AG09319 (cell line): ENCODE measurements at regions not wholly inside any gene's neighbourhood (a gene's known extent, or its start where the extent isn't known, plus 50 kb on each side); places are given as distances from the start of the nearest gene placed in this dataset.

Experiments
- DNase-seq: peaks from one replicate; pipeline ENCODE4 v3.0.0-alpha.2; 2010; ENCODE audit warnings: low read depth; ENCODE audit errors: extremely low read depth
- TF ChIP-seq, protein P1 (sequence below): IDR thresholded peaks from 2 replicates; pipeline ENCODE4 v1.5.1; 2011; ENCODE audit warnings: low read depth, mild to moderate bottlenecking, inconsistent platforms, low read length, moderate library complexity

DNA sequence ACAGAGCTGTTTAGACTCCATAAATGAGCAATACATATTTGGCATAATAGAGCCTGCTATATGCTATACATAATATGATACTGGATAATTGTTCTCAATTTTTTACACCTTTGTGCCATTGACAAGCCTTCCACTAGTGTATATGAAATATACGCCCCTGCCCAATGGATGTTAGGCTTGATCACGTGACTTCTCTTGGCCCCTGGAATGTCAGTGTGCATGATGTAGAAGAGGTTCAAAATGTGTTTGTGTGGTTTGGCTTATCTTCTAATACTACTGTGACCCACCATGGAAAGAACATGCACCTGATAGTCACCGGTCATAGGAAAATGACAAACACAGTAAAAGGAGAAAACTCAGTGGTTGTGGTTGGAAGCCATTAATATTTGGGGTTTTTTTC, 479.4 kb downstream of the PCDH20 start:
- TF ChIP-seq, protein P1, sequence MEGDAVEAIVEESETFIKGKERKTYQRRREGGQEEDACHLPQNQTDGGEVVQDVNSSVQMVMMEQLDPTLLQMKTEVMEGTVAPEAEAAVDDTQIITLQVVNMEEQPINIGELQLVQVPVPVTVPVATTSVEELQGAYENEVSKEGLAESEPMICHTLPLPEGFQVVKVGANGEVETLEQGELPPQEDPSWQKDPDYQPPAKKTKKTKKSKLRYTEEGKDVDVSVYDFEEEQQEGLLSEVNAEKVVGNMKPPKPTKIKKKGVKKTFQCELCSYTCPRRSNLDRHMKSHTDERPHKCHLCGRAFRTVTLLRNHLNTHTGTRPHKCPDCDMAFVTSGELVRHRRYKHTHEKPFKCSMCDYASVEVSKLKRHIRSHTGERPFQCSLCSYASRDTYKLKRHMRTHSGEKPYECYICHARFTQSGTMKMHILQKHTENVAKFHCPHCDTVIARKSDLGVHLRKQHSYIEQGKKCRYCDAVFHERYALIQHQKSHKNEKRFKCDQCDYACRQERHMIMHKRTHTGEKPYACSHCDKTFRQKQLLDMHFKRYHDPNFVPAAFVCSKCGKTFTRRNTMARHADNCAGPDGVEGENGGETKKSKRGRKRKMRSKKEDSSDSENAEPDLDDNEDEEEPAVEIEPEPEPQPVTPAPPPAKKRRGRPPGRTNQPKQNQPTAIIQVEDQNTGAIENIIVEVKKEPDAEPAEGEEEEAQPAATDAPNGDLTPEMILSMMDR = no peak
- DNase-seq = no peak

DNA sequence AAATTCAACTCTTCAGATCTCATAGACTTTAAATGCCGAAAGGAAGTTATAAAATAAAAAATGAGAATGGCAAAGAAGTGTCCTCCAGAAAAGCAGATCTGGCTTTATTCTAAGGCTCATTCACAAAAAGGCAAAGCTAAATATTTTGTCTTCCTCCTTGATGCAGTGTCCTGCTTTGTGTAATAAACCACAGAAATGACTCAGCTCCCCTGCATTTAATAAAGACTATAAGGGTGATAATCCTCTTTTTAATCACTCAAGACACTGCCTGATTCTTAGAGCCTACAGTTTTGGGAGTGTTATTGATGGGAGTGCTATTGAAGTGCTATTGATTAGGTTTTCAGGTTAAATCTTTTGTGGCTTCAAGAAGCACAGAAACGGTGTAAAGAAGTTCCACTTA, 482.0 kb downstream of the PCDH20 start:
- no peak for DNase-seq
- TF ChIP-seq, protein P1 = no peak

DNA sequence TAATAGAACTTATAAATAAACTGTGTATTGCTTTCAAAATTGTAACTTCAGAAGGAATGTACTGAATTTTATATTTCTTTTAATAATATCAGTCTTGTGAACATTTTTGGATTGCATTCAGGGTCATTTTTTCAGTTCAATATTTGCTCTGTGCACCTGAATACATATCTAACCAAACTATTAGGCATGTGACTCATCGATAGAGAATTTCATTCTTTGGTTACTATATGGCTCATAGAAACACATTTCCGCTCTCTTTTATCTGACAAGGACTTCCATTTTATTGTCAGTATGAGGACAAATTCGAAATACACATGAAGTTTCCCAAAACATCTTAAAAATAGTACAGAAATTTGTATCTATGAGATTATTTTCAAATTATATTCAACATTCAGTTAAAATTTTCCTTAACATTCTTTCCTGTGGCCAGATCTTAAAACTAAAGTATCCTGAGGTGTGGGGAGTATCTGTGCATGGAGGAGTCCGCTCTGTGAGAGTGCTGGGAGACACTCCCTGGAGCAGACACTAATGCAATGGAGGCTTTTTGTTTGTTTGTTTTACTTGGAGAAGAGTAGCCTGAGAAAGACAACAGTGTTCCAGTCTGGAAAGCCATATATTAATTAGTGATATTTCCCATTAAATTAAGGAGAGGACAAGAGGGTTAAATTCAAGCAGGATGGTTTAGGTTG, 483.6 kb downstream of the PCDH20 start:
- TF ChIP-seq, protein P1 = no peak

DNA sequence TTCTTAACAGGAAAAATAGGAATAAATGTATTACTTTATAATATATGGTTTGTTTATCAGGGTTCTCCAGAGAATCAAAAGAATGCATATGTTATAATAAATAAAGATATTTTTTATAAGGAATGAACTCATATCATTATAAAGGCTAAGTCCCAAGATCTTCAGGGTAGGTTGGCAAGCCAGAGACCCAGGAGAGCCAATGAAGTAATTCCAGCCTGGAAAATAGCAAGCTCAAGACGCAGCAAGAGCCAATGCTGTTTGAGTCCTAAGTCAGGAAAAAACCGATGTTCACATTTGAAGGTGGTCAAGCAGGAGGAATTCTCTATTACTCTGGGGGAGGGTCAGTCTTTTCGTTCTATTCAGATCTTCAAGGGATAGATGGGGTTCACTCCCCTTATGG, 490.0 kb downstream of the PCDH20 start:
- DNase-seq = no peak

More for the DNA sequence above, 483.6 kb downstream of the PCDH20 start:
- DNase-seq = no peak

DNA sequence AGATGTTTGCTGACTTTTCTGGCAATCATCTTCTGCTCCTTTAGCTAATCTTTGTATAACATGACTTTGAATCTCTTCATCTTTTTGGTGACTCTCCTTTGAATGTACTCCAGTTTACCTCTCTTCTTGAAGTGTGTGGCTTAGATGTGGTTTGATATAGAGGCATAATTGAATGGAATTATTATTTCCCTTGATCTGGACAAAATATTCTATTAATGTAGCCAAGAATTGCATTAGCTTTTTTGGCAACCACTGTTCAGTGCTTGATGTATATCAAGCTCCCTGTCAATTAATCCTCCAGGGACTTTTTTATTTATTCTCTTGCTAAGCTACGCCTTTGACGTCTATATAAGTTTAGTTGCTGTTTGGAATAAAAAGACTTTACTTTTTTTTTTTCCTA, 490.8 kb downstream of the PCDH20 start:
- TF ChIP-seq, protein P1 = no peak
- no peak for DNase-seq

More for the DNA sequence above, 490.0 kb downstream of the PCDH20 start:
- TF ChIP-seq, protein P1 = no peak

DNA sequence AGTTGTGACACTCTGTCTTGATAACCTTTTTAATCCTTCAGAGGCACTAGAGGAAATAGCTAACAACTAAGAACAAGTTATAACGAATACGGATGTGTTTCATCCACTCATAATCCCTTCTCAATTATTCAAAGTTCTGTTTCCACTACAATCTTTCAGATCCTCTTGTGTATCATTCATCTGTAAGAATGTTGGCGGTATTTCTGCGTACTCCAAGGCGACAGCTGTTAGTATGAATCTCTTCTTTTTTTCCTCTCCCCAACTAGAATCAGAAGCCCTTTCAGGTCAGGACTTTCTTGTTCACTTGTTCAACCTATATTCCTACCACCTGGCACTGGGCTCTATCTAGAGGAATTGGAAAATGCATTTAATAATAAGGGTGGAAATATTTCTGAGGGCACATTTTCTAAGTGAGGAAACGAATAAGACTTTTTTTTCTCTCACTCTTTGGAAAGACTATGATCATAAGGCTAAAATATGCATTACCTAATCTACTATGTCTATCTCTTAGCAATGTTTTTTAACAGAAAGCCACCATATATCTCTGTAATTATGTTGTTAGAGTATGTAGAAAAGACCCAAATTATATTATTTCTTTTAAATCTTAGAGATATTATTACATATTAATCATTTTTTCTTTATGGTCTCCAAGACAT, 492.9 kb downstream of the PCDH20 start:
- no peak for DNase-seq
- TF ChIP-seq, protein P1 = no peak

DNA sequence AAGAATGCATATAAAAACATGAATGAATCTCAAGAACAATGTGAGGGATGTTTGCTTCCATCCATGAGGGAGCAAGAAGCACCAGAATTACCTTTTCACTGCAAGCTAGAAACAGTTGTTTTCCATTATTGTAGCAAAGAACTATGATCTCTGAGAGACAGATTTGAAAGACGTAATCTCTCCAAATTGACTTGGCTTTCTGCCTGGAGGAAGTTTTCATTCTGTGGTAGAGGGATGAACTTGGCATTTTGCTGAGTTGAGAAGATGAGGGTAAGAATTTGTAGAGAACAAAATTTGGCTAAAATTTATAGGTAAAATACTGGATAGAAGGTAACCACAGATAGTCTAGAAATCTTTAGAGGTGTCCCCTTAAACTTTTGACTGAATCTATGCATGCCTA, 496.8 kb downstream of the TDRD3 start:
- no peak for DNase-seq
- TF ChIP-seq, protein P1 = no peak
